ENCODE measurements at regions not wholly inside any gene's neighbourhood (a gene's known extent, or its start where the extent isn't known, plus 50 kb on each side); places are given as distances from the start of the nearest gene placed in this dataset.

DNA sequence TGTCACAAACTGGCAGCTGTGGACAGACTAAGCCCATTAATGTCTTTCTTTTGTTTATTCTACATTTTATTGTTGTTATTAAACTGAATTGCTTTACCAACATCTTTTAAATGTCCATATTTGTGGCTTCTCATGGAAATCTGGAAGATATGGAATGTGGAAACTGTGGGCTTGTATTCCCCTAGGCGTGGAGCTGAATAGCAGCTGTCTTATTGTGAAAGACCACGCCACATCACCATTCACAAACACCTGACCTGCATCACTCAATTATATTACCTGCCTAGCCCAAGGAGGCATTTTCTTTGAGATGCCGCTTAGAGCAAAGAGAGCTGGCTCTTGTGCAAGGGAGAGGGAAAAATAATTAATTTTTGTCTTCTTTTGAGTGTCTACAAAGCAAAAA lies 96.9 kb upstream of the GPRIN3 start:
- H3K79me2 ChIP-seq (ENCODE audit: control insufficient read depth, insufficient read depth, low read length): no peaks in the 10 kb centered on the region
- POLR2A ChIA-PET: no interaction called here
- no peaks in the 10 kb centered on the region for H4K20me1 ChIP-seq (replicated peaks; ENCODE audit: control insufficient read depth, extremely low read depth, insufficient read depth, low read length)
- FAIRE-seq (no peak), DNase-seq (ENCODE audit: low read depth, low spot score) (no peak)
- H3K27me3 ChIP-seq (ENCODE audit: control insufficient read depth in 2 of 2, insufficient read depth in 2 of 2, low read length in 2 of 2): peaks cover 0 to 1% of the 10 kb centered on the region in 2 experiments
- H3K9me3 ChIP-seq (replicated peaks; ENCODE audit: control insufficient read depth, insufficient read depth, low read length): no peaks in the 10 kb centered on the region
- no peak overlapping the region for H3K4me3 ChIP-seq (replicated peaks in 1 of 3; ENCODE audit: insufficient read depth in 1 of 3, low read depth in 1 of 3, low read length in 3 of 3)
- intact Hi-C loops (cut with micrococcal nuclease): no loop called here
- TF ChIP-seq JUN (IDR thresholded peaks at IDR 0.05; ENCODE audit: borderline replicate concordance, insufficient read depth, insufficient read length, low read depth): no peak
- no peak overlapping the region for H3K4me2 ChIP-seq (ENCODE audit: insufficient read depth, low read length)
- no peaks in the 10 kb centered on the region for H3K9me1 ChIP-seq (replicated peaks; ENCODE audit: control insufficient read depth, extremely low read depth, insufficient read depth, low read length)
- dilution Hi-C loops (cut with MboI; ENCODE audit: extremely low pct_ligation_motif_present, low sequenced_read_pairs): no loop called here
- H3K36me3 ChIP-seq (ENCODE audit: control insufficient read depth in 2 of 2, extremely low read depth in 1 of 2, insufficient read depth in 2 of 2, low read length in 2 of 2): no peaks in the 10 kb centered on the region
- no TSS peak for BruUV-seq (replicated peaks)
- H3K4me1 ChIP-seq (ENCODE audit: control insufficient read depth, extremely low read depth, insufficient read depth, low read length): no peaks in the 10 kb centered on the region
- no peak overlapping the region for H3K9ac ChIP-seq (replicated peaks; ENCODE audit: extremely low read depth, insufficient read depth, low read length)
- H3K27ac ChIP-seq (ENCODE audit: insufficient read depth, low read depth, low read length): no peak overlapping the region
- CTCF ChIA-PET: no interaction called here
- no peak overlapping the region for H2AFZ ChIP-seq (ENCODE audit: low read depth, low read length)

DNA sequence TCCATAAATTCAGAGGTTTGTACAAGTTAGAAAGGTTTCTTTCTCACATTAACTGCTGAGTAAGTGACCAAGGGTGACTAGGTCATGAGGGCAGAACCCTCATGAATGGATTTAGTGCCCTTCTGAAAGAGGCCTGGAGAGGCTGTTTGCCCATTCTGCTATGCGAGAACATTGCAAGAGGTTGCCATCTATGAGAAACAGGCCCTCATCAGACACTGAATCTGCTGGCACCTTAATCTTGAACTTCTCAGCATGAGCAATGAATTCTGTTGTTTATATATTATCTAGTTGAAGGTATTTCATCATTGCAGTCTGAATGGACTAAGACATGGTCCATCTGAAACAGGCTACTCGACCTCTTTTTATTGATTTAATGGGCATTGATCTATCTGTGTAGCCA lies 96.2 kb upstream of the GPRIN3 start:
- Histone ChIP-seq H3K9ac (replicated peaks; ENCODE audit: extremely low read depth, insufficient read depth, low read length) (no peak overlapping the region), H3K79me2 (ENCODE audit: control insufficient read depth, insufficient read depth, low read length) (no peaks in the 10 kb centered on the region), H3K9me3 (replicated peaks; ENCODE audit: control insufficient read depth, insufficient read depth, low read length) (no peaks in the 10 kb centered on the region), H3K27ac (ENCODE audit: insufficient read depth, low read depth, low read length) (no peak overlapping the region), H4K20me1 (replicated peaks; ENCODE audit: control insufficient read depth, extremely low read depth, insufficient read depth, low read length) (no peaks in the 10 kb centered on the region), H3K4me3 (replicated peaks in 1 of 3; ENCODE audit: insufficient read depth in 1 of 3, low read depth in 1 of 3, low read length in 3 of 3) (no peak overlapping the region), H3K27me3 (ENCODE audit: control insufficient read depth in 2 of 2, insufficient read depth in 2 of 2, low read length in 2 of 2) (peaks cover 2 to 4% of the 10 kb centered on the region in 2 experiments), H3K36me3 (ENCODE audit: control insufficient read depth in 2 of 2, extremely low read depth in 1 of 2, insufficient read depth in 2 of 2, low read length in 2 of 2) (no peaks in the 10 kb centered on the region), H3K4me1 (ENCODE audit: control insufficient read depth, extremely low read depth, insufficient read depth, low read length) (no peaks in the 10 kb centered on the region), H2AFZ (ENCODE audit: low read depth, low read length) (no peak overlapping the region), H3K9me1 (replicated peaks; ENCODE audit: control insufficient read depth, extremely low read depth, insufficient read depth, low read length) (no peaks in the 10 kb centered on the region), H3K4me2 (ENCODE audit: insufficient read depth, low read length) (no peak overlapping the region)
- dilution Hi-C loops (cut with MboI; ENCODE audit: extremely low pct_ligation_motif_present, low sequenced_read_pairs) (no loop called here), intact Hi-C loops (cut with micrococcal nuclease) (no loop called here)
- CTCF ChIA-PET: no interaction called here
- TF ChIP-seq GATA2 (IDR thresholded peaks at IDR 0.05; ENCODE audit: insufficient read depth, insufficient read length, low read depth, low read length) (no peak), POLR2A (IDR thresholded peaks at IDR 0.05; ENCODE audit: low read depth, low read length) (no peak), POLR2AphosphoS5 (IDR thresholded peaks at IDR 0.05; ENCODE audit: insufficient read depth, low read depth, low read length) (no peak), EZH2 (IDR thresholded peaks at IDR 0.05; ENCODE audit: borderline replicate concordance, low read depth, low read length, severe bottlenecking) (no peak), FOS (IDR thresholded peaks at IDR 0.05; ENCODE audit: borderline replicate concordance, insufficient read depth, low read length) (no peak), JUN (IDR thresholded peaks at IDR 0.05; ENCODE audit: borderline replicate concordance, insufficient read depth, insufficient read length, low read depth) (no peak), MYC (IDR thresholded peaks at IDR 0.05; ENCODE audit: low read depth, low read length) (no peak)
- TF ChIP-seq, protein P1, sequence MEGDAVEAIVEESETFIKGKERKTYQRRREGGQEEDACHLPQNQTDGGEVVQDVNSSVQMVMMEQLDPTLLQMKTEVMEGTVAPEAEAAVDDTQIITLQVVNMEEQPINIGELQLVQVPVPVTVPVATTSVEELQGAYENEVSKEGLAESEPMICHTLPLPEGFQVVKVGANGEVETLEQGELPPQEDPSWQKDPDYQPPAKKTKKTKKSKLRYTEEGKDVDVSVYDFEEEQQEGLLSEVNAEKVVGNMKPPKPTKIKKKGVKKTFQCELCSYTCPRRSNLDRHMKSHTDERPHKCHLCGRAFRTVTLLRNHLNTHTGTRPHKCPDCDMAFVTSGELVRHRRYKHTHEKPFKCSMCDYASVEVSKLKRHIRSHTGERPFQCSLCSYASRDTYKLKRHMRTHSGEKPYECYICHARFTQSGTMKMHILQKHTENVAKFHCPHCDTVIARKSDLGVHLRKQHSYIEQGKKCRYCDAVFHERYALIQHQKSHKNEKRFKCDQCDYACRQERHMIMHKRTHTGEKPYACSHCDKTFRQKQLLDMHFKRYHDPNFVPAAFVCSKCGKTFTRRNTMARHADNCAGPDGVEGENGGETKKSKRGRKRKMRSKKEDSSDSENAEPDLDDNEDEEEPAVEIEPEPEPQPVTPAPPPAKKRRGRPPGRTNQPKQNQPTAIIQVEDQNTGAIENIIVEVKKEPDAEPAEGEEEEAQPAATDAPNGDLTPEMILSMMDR (IDR thresholded peaks at IDR 0.05; ENCODE audit: extremely low read depth in 1 of 2, insufficient read depth in 1 of 2, low read depth in 1 of 2, low read length in 2 of 2): no peak
- TF ChIP-seq, protein P2, sequence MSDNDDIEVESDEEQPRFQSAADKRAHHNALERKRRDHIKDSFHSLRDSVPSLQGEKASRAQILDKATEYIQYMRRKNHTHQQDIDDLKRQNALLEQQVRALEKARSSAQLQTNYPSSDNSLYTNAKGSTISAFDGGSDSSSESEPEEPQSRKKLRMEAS (IDR thresholded peaks at IDR 0.05; ENCODE audit: insufficient read depth, insufficient read length): no peak
- FAIRE-seq (no peak), DNase-seq (ENCODE audit: low read depth, low spot score) (no peak)
- POLR2A ChIA-PET: no interaction called here
- no TSS peak for BruUV-seq (replicated peaks)
